GM18520 (cell line): ENCODE measurements at regions not wholly inside any gene's neighbourhood (a gene's known extent, or its start where the extent isn't known, plus 50 kb on each side); places are given as distances from the start of the nearest gene placed in this dataset.
"Not testable (repeated sequence)": the region's sequence is repeated elsewhere in the genome, so short reads cannot be mapped to it uniquely, and the experiment has no call there.

Experiments
- ATAC-seq: cut with Tn5 transposase; IDR thresholded peaks from one replicate; pipeline ENCODE4 v1.9.1; 2021; ENCODE audit not compliant: unreplicated experiment

- ATAC-seq = no peak
Observed at GRCh38 chr2:228367356-228367755, 185.9 kb upstream of the SPHKAP start.

GRCh38 chr2:228359473-228359872 is 178.0 kb upstream of the SPHKAP start:
- no peak for ATAC-seq

- ATAC-seq = no peak
Observed at GRCh38 chr2:228355897-228356296, 174.4 kb upstream of the SPHKAP start.

- not testable (repeated sequence) for ATAC-seq
Observed at GRCh38 chr2:228352980-228353379, 171.5 kb upstream of the SPHKAP start.

GRCh38 chr2:228352048-228352447 is 170.6 kb upstream of the SPHKAP start:
- no peak for ATAC-seq

- no peak for ATAC-seq
Observed at GRCh38 chr2:228348516-228349064, 167.1 kb upstream of the SPHKAP start.

- ATAC-seq = no peak
Observed at GRCh38 chr2:228344531-228344930, 163.0 kb upstream of the SPHKAP start.

GRCh38 chr2:228339525-228339924 is 158.0 kb upstream of the SPHKAP start:
- no peak for ATAC-seq

- no peak for ATAC-seq
Observed at GRCh38 chr2:228334180-228334579, 152.7 kb upstream of the SPHKAP start.

- no peak for ATAC-seq
Observed at GRCh38 chr2:228329282-228329681, 147.8 kb upstream of the SPHKAP start.

GRCh38 chr2:228321015-228321414 is 139.5 kb upstream of the SPHKAP start:
- ATAC-seq = no peak

- no peak for ATAC-seq
Observed at GRCh38 chr2:228318218-228318617, 136.7 kb upstream of the SPHKAP start.

- ATAC-seq = no peak
Observed at GRCh38 chr2:228312172-228312571, 130.7 kb upstream of the SPHKAP start.

GRCh38 chr2:228303960-228304359 is 122.5 kb upstream of the SPHKAP start:
- ATAC-seq = no peak

- no peak for ATAC-seq
Observed at GRCh38 chr2:228283491-228284171, 102.1 kb upstream of the SPHKAP start.

GRCh38 chr2:228282376-228282775 is 100.9 kb upstream of the SPHKAP start:
- no peak for ATAC-seq

- ATAC-seq = no peak
Observed at GRCh38 chr2:228273159-228273558, 91.7 kb upstream of the SPHKAP start.

GRCh38 chr2:228269351-228269750 is 87.9 kb upstream of the SPHKAP start:
- no peak for ATAC-seq

GRCh38 chr2:228268756-228269155 is 87.3 kb upstream of the SPHKAP start:
- no peak for ATAC-seq

- ATAC-seq = no peak
Observed at GRCh38 chr2:228268301-228268700, 86.8 kb upstream of the SPHKAP start.

- ATAC-seq = no peak
Observed at GRCh38 chr2:228263156-228263555, 81.7 kb upstream of the SPHKAP start.

GRCh38 chr2:228261546-228261945 is 80.1 kb upstream of the SPHKAP start:
- no peak for ATAC-seq

- ATAC-seq = no peak
Observed at GRCh38 chr2:228257379-228257778, 75.9 kb upstream of the SPHKAP start.
